ENCODE measurements at regions not wholly inside any gene's neighbourhood (a gene's known extent, or its start where the extent isn't known, plus 50 kb on each side); places are given as distances from the start of the nearest gene placed in this dataset.

- Histone ChIP-seq H3K36me3 (no peaks in the 10 kb centered on the region), H3K4me1 (no peaks in the 10 kb centered on the region), H3K27me3 (no peaks in the 10 kb centered on the region), H3K9me3 (no peaks in the 10 kb centered on the region), H3K4me3 (ENCODE audit: low read depth, low read length) (no peak overlapping the region)
- DNase-seq: no peak
- TF ChIP-seq, protein P1, sequence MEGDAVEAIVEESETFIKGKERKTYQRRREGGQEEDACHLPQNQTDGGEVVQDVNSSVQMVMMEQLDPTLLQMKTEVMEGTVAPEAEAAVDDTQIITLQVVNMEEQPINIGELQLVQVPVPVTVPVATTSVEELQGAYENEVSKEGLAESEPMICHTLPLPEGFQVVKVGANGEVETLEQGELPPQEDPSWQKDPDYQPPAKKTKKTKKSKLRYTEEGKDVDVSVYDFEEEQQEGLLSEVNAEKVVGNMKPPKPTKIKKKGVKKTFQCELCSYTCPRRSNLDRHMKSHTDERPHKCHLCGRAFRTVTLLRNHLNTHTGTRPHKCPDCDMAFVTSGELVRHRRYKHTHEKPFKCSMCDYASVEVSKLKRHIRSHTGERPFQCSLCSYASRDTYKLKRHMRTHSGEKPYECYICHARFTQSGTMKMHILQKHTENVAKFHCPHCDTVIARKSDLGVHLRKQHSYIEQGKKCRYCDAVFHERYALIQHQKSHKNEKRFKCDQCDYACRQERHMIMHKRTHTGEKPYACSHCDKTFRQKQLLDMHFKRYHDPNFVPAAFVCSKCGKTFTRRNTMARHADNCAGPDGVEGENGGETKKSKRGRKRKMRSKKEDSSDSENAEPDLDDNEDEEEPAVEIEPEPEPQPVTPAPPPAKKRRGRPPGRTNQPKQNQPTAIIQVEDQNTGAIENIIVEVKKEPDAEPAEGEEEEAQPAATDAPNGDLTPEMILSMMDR (IDR thresholded peaks at IDR 0.05; ENCODE audit: low read depth, low read length): no peak
Measured at GRCh38 chr13:76397413-76397812, 488.8 kb downstream of the KCTD12 start.

DNA sequence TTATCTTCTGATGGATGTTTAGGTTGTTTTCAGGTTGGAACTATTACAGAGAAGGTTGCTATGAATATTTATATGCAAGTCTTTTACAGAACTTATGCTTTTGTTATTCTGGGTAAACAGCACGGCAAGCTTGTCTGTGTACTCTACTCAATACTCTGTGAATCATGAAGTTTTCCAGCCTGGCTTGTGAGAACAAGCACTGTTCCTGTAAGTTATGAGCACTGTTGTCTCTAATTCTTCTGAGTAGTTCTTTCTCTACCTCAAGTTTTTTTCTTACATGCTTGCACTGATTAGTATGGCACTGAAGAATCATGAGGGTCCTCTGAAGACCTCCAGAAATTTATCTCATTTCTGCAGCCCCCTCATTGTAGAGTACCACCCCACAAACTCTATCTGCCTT, 496.9 kb downstream of the KCTD12 start:
- Histone ChIP-seq H3K4me3 (ENCODE audit: low read depth, low read length) (no peak overlapping the region), H3K4me1 (no peaks in the 10 kb centered on the region), H3K36me3 (no peaks in the 10 kb centered on the region), H3K9me3 (no peaks in the 10 kb centered on the region), H3K27me3 (no peaks in the 10 kb centered on the region)
- TF ChIP-seq, protein P1 (IDR thresholded peaks at IDR 0.05; ENCODE audit: low read depth, low read length): no peak
- no peak for DNase-seq

DNA sequence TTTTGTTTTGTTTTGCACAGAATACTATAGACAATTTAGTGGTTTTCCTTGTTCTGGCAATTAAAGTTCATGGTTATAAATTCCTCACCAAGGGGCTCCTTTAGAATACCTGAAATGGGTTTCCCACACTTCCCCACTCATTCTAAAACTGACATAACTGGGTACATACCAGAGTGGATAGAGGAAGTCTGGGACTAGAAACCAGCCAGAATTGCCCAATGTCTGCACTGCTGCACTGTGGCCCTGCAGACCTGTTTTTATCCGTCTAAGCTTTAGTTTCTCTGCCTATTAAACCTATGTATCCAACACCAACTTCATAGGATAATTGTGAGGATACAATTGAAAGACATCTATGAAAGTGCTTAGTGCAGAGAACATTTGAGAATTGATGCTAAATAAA, 498.6 kb downstream of the KCTD12 start:
- H3K36me3 ChIP-seq: no peaks in the 10 kb centered on the region
- no peak for DNase-seq
- H3K4me1 ChIP-seq: no peaks in the 10 kb centered on the region
- H3K9me3 ChIP-seq: no peaks in the 10 kb centered on the region
- H3K4me3 ChIP-seq (ENCODE audit: low read depth, low read length): no peak overlapping the region
- no peaks in the 10 kb centered on the region for H3K27me3 ChIP-seq
- TF ChIP-seq, protein P1 (IDR thresholded peaks at IDR 0.05; ENCODE audit: low read depth, low read length): no peak

GRCh38 chr13:76386321-76386720, 499.9 kb downstream of the KCTD12 start:
- no peak overlapping the region for H3K4me3 ChIP-seq (ENCODE audit: low read depth, low read length)
- H3K36me3 ChIP-seq: no peaks in the 10 kb centered on the region
- no peak for DNase-seq
- TF ChIP-seq, protein P1 (IDR thresholded peaks at IDR 0.05; ENCODE audit: low read depth, low read length): no peak
- no peaks in the 10 kb centered on the region for H3K4me1 ChIP-seq
- H3K27me3 ChIP-seq: no peaks in the 10 kb centered on the region
- H3K9me3 ChIP-seq: no peaks in the 10 kb centered on the region

DNA sequence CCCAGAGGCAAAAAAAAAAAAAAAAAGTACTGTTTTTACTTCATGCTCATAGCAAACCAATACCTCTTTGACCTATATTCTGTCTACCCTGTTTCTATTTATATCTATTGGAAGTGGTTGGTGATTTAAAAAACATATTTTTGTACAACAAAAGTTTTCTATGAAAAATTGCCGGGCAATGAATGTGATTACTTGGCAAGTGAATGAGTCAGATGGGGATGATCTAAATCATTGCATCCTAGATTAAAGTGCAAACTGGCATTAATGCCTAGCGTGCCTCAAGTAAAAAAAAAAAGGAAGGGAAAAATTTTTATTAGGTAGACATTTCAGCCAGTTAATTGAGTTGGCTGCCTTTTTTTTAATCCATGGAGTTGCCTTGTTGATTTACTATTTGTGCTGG, 500.6 kb downstream of the KCTD12 start:
- no peaks in the 10 kb centered on the region for H3K4me1 ChIP-seq
- TF ChIP-seq, protein P1 (IDR thresholded peaks at IDR 0.05; ENCODE audit: low read depth, low read length): no peak
- no peak overlapping the region for H3K4me3 ChIP-seq (ENCODE audit: low read depth, low read length)
- no peak for DNase-seq
- H3K36me3 ChIP-seq: no peaks in the 10 kb centered on the region
- no peaks in the 10 kb centered on the region for H3K9me3 ChIP-seq
- no peaks in the 10 kb centered on the region for H3K27me3 ChIP-seq

DNA sequence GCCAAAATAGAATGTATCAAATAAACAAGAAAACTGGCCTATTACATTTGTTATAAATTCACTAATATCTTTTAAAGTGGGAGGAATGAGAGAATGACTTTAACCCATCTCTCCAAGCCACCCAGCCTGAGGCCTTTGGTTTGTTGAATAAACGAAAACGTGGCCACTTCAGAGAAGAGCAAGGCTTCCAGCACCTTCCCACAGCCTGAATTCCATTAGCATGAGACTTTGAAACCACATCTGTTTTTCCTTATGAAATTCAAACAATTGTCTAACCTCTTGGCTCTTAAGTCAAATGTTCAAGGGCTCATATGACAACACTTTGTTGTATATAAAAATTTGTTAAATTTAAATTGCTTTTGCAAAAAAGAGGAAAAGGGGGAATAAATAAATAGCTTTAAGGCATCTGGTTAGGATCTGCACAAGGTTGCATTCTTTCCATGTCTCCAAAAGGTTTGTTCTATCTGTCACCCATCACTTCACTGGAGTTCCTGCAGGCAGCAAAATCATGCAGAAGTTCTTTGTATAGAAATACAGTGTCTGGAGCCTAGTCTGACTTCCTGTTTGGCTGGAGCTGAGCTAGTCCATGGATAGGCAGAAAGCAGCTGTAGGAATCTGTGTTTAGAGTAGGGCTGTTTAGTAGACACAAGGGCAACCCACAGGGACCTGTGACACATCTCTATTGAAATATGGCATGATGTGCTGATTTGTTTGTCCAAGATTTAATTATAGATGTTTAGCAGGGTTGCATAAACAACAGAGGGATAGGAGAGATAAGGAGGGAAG, 502.3 kb downstream of the KCTD12 start:
- H3K4me3 ChIP-seq (ENCODE audit: low read depth, low read length): no peak overlapping the region
- H3K36me3 ChIP-seq: no peaks in the 10 kb centered on the region
- TF ChIP-seq, protein P1 (IDR thresholded peaks at IDR 0.05; ENCODE audit: low read depth, low read length): no peak
- no peak for DNase-seq
- H3K9me3 ChIP-seq: no peaks in the 10 kb centered on the region
- no peaks in the 10 kb centered on the region for H3K27me3 ChIP-seq
- no peaks in the 10 kb centered on the region for H3K4me1 ChIP-seq
